H9 (cell line): ENCODE measurements at regions not wholly inside any gene's neighbourhood (a gene's known extent, or its start where the extent isn't known, plus 50 kb on each side); places are given as distances from the start of the nearest gene placed in this dataset.

Source experiments
- DNase-seq: peaks from one replicate; pipeline ENCODE4 v3.0.0-alpha.2; 2017
- H2AFZ ChIP-seq: one replicate; pipeline ENCODE4 v1.6.1; 2013; ENCODE audit warnings: mild to moderate bottlenecking, low read length, control low read depth, moderate library complexity
- H2AK5ac ChIP-seq: 2 replicates; pipeline ENCODE4 v1.6.1; 2013; ENCODE audit warnings: low read length, control low read depth, mixed read lengths; ENCODE audit not compliant: insufficient read length
- H2BK120ac ChIP-seq: one replicate; pipeline ENCODE4 v1.6.1; 2013; ENCODE audit warnings: low read depth, mild to moderate bottlenecking, low read length, control low read depth, inconsistent platforms; ENCODE audit not compliant: poor library complexity, severe bottlenecking
- H2BK12ac ChIP-seq: 2 replicates; pipeline ENCODE4 v1.6.1; 2013; ENCODE audit warnings: low read length, control low read depth, mixed read lengths, low read depth; ENCODE audit not compliant: insufficient read length
- H2BK15ac ChIP-seq: 2 replicates; pipeline ENCODE4 v1.6.1; 2013; ENCODE audit warnings: low read depth, low read length, control low read depth
- H2BK20ac ChIP-seq: one replicate; pipeline ENCODE4 v1.6.1; 2013; ENCODE audit warnings: low read depth, mild to moderate bottlenecking, low read length, control low read depth, inconsistent platforms; ENCODE audit not compliant: poor library complexity, severe bottlenecking
- H2BK5ac ChIP-seq: 2 replicates; pipeline ENCODE4 v1.6.1; 2013; ENCODE audit warnings: low read length, control low read depth, mixed read lengths; ENCODE audit not compliant: insufficient read length
- H3K14ac ChIP-seq: 2 replicates; pipeline ENCODE4 v1.6.1; 2013; ENCODE audit warnings: low read length, control low read depth; ENCODE audit not compliant: insufficient read depth
- H3K18ac ChIP-seq: 2 replicates; pipeline ENCODE4 v1.6.1; 2013; ENCODE audit warnings: low read depth, mild to moderate bottlenecking, mixed read lengths, low read length, control low read depth; ENCODE audit not compliant: insufficient read length
- H3K23ac ChIP-seq: 2 replicates; pipeline ENCODE4 v1.6.1; 2013; ENCODE audit warnings: low read length, control low read depth, mixed read lengths, low read depth; ENCODE audit not compliant: insufficient read length
- H3K23me2 ChIP-seq: 2 replicates; pipeline ENCODE4 v1.6.1; 2013; ENCODE audit warnings: low read depth, mild to moderate bottlenecking, mixed read lengths, low read length, control low read depth; ENCODE audit not compliant: insufficient read length, poor library complexity, severe bottlenecking
- H3K27ac ChIP-seq: 2 replicates; pipeline ENCODE4 v1.5.1; 2013; ENCODE audit warnings: low read length, control low read depth, mixed read lengths, low read depth; ENCODE audit not compliant: insufficient read length
- H3K27me3 ChIP-seq: 2 replicates; pipeline ENCODE4 v1.6.1; 2013; ENCODE audit warnings: low read length, control low read depth, inconsistent platforms; ENCODE audit not compliant: insufficient read depth
- H3K4ac ChIP-seq: 2 replicates; pipeline ENCODE4 v1.6.1; 2013; ENCODE audit warnings: low read depth, mild to moderate bottlenecking, control low read depth, inconsistent platforms, low read length, moderate library complexity
- H3K4me1 ChIP-seq: 2 replicates; pipeline ENCODE4 v1.6.1; 2013; ENCODE audit warnings: low read length, control low read depth, inconsistent platforms; ENCODE audit not compliant: insufficient read depth
- H3K4me2 ChIP-seq: 2 replicates; pipeline ENCODE4 v1.6.1; 2013; ENCODE audit warnings: low read length, control low read depth, mixed read lengths; ENCODE audit not compliant: insufficient read length, insufficient read depth
- H3K56ac ChIP-seq: 2 replicates; pipeline ENCODE4 v1.6.1; 2013; ENCODE audit warnings: low read depth, mild to moderate bottlenecking, mixed read lengths, low read length, control low read depth; ENCODE audit not compliant: insufficient read length
- H3K79me1 ChIP-seq: 2 replicates; pipeline ENCODE4 v1.6.1; 2013; ENCODE audit warnings: low read depth, mild to moderate bottlenecking, moderate library complexity, low read length, control low read depth, inconsistent platforms; ENCODE audit not compliant: insufficient read depth, poor library complexity, severe bottlenecking
- H3K79me2 ChIP-seq: 2 replicates; pipeline ENCODE4 v1.6.1; 2013; ENCODE audit warnings: low read length, control low read depth, inconsistent platforms; ENCODE audit not compliant: insufficient read depth
- H3K9ac ChIP-seq: 2 replicates; pipeline ENCODE4 v1.6.1; 2013; ENCODE audit warnings: low read length, control low read depth, mixed read lengths; ENCODE audit not compliant: insufficient read length; ENCODE audit errors: extremely low read depth
- H3K9me3 ChIP-seq: one replicate; pipeline ENCODE4 v1.6.1; 2013; ENCODE audit warnings: low read depth, low read length, inconsistent platforms; ENCODE audit not compliant: control insufficient read depth
- H3T11ph ChIP-seq: one replicate; pipeline ENCODE4 v1.6.1; 2013; ENCODE audit warnings: mild to moderate bottlenecking, low read length, control low read depth, inconsistent platforms
- H4K20me1 ChIP-seq: one replicate; pipeline ENCODE4 v1.6.1; 2013; ENCODE audit not compliant: control insufficient read depth, insufficient read length, insufficient read depth
- H4K5ac ChIP-seq: 2 replicates; pipeline ENCODE4 v1.6.1; 2013; ENCODE audit warnings: low read depth, mild to moderate bottlenecking, mixed read lengths, low read length, control low read depth; ENCODE audit not compliant: insufficient read length
- H4K8ac ChIP-seq: replicated peaks from 2 replicates; pipeline ENCODE4 v1.6.1; 2013; ENCODE audit warnings: low read length, control low read depth, mixed read lengths, low read depth; ENCODE audit not compliant: insufficient read length
- H4K91ac ChIP-seq: 2 replicates; pipeline ENCODE4 v1.6.1; 2013; ENCODE audit warnings: low read depth, mild to moderate bottlenecking, moderate library complexity, mixed read lengths, low read length, control low read depth; ENCODE audit not compliant: insufficient read length
- H3K27ac Mint-ChIP-seq, 3 experiments: 2 replicates in 2 of 3; 3 replicates in 1 of 3; pipeline ENCODE4 v1.8.0; 2020 to 2021; ENCODE audit warnings: mixed read lengths in 3 of 3, mild to moderate bottlenecking in 1 of 3, moderate library complexity in 1 of 3
- H3K27me3 Mint-ChIP-seq: 2 replicates; pipeline ENCODE4 v1.8.0; 2021; ENCODE audit warnings: low read depth, mild to moderate bottlenecking, moderate library complexity, mixed read lengths
- H3K36me3 Mint-ChIP-seq, 3 experiments: 2 replicates in 2 of 3; 3 replicates in 1 of 3; pipeline ENCODE4 v1.8.0; 2020 to 2021; ENCODE audit warnings: low read depth in 3 of 3, mixed read lengths in 3 of 3; ENCODE audit not compliant: insufficient read depth in 1 of 3
- H3K4me1 Mint-ChIP-seq, 2 experiments: 2 replicates each; pipeline ENCODE4 v1.8.0; 2020; ENCODE audit warnings: mixed read lengths in 2 of 2
- H3K4me3 Mint-ChIP-seq, 2 experiments: 2 replicates in 1 of 2; 3 replicates in 1 of 2; pipeline ENCODE4 v1.8.0; 2020 to 2021; ENCODE audit warnings: mild to moderate bottlenecking in 2 of 2, mixed read lengths in 2 of 2, moderate library complexity in 1 of 2
- H3K9me3 Mint-ChIP-seq, 2 experiments: 2 replicates in 1 of 2; 3 replicates in 1 of 2; pipeline ENCODE4 v1.8.0; 2020; ENCODE audit warnings: mild to moderate bottlenecking in 2 of 2, mixed read lengths in 2 of 2, moderate library complexity in 1 of 2
- WGBS: extraction: QIAGEN DNeasy Blood & Tissue Kit; methylation state at CpG from one replicate; pipeline ENCODE4 v1.1.7; 2013; ENCODE audit warnings: missing lambda C conversion rate, low lambda C conversion rate, mixed read lengths; ENCODE audit not compliant: insufficient read length; ENCODE audit errors: extremely low coverage; 5-methylcytosine and 5-hydroxymethylcytosine counted together
- TF ChIP-seq, protein P1 (sequence below): fragments of 200-600 bp; sonication (generic); conservative IDR thresholded peaks from 3 replicates; pipeline ENCODE4 v1.8.0; 2021; ENCODE audit warnings: antibody characterized with exemption, mild to moderate bottlenecking

DNA sequence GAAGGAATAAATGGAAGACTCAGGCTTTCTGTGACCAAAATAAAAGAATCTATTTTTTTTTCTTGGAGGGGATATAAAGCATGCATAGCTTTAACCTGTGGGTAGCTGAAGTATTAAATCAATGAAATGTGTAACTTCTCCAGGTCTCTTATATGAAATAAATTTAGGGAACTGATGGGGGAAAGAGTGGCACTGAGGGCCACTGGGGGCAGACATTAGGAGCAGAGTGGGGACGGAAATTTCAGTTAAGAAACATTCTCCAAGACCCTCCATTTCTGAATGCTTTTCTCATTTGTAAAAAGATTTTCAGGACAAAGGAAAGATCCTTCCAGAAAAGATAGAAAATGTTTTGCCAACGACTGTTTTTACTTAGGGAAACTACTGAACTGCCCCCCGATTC is 131.0 kb downstream of the GPX5 start:
- H3K79me1 ChIP-seq, result no peaks in the 10 kb centered on the region
- H3K27me3 ChIP-seq, result no peaks in the 10 kb centered on the region
- H2BK120ac ChIP-seq, result no peak overlapping the region
- H3K27ac ChIP-seq, result no peak overlapping the region
- H3K27ac Mint-ChIP-seq, result no peak overlapping the region
- H2BK5ac ChIP-seq, result no peak overlapping the region
- H3K9ac ChIP-seq, result peak overlapping the region; percentile 29
- DNase-seq, result no peak
- no peaks in the 10 kb centered on the region for H3K4me1 ChIP-seq
- H2AK5ac ChIP-seq, result no peak overlapping the region
- WGBS, result no CpG with 5 or more reads among the region's 3 CpGs
- no peak overlapping the region for H4K8ac ChIP-seq
- H3K9me3 ChIP-seq, result no peaks in the 10 kb centered on the region
- peak overlapping the region; percentile 76 for H3K4me2 ChIP-seq
- peak overlapping the region; percentile 88 for H2AFZ ChIP-seq
- H2BK12ac ChIP-seq, result no peak overlapping the region
- no peak overlapping the region for H3K23ac ChIP-seq
- no peaks in the 10 kb centered on the region; a peak in 1 of 7 replicates for H3K36me3 Mint-ChIP-seq
- H3K4me1 Mint-ChIP-seq, result peaks cover 14 to 17% of the 10 kb centered on the region in 2 experiments
- H3K27me3 Mint-ChIP-seq, result peaks cover 17% of the 10 kb centered on the region
- H3K4me3 Mint-ChIP-seq, result peak overlapping the region; percentile 87 to 93
- no peak overlapping the region for H4K5ac ChIP-seq
- H3K79me2 ChIP-seq, result no peaks in the 10 kb centered on the region
- no peak overlapping the region for H3K14ac ChIP-seq
- H3K18ac ChIP-seq, result no peak overlapping the region
- no peak overlapping the region for H3T11ph ChIP-seq
- TF ChIP-seq, protein P1, sequence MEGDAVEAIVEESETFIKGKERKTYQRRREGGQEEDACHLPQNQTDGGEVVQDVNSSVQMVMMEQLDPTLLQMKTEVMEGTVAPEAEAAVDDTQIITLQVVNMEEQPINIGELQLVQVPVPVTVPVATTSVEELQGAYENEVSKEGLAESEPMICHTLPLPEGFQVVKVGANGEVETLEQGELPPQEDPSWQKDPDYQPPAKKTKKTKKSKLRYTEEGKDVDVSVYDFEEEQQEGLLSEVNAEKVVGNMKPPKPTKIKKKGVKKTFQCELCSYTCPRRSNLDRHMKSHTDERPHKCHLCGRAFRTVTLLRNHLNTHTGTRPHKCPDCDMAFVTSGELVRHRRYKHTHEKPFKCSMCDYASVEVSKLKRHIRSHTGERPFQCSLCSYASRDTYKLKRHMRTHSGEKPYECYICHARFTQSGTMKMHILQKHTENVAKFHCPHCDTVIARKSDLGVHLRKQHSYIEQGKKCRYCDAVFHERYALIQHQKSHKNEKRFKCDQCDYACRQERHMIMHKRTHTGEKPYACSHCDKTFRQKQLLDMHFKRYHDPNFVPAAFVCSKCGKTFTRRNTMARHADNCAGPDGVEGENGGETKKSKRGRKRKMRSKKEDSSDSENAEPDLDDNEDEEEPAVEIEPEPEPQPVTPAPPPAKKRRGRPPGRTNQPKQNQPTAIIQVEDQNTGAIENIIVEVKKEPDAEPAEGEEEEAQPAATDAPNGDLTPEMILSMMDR, result peak; percentile 16; the same call in 1 of the 3 replicates
- peaks cover 2 to 6% of the 10 kb centered on the region in 2 experiments; a peak in 2 of 5 replicates for H3K9me3 Mint-ChIP-seq
- peaks cover 6% of the 10 kb centered on the region for H3K23me2 ChIP-seq
- no peak overlapping the region for H3K56ac ChIP-seq
- no peaks in the 10 kb centered on the region for H4K20me1 ChIP-seq
- no peak overlapping the region for H3K4ac ChIP-seq
- H4K91ac ChIP-seq, result no peak overlapping the region
- no peak overlapping the region for H2BK20ac ChIP-seq
- H2BK15ac ChIP-seq, result no peak overlapping the region
